Fibroblast of lung (primary cell): ENCODE measurements at regions not wholly inside any gene's neighbourhood (a gene's known extent, or its start where the extent isn't known, plus 50 kb on each side); places are given as distances from the start of the nearest gene placed in this dataset.

Experiments
- CTCF ChIP-seq, 2 donors: IDR thresholded peaks in 1 of 2; conservative IDR thresholded peaks in 1 of 2; 1 replicate in 1 of 2; 2 replicates in 1 of 2; pipeline ENCODE4 v1.5.1; 2011 to 2012; ENCODE audit warnings: low read length in 2 of 2, control low read depth in 1 of 2, inconsistent platforms in 1 of 2, low read depth in 1 of 2, mild to moderate bottlenecking in 1 of 2
- EZH2 ChIP-seq: IDR thresholded peaks from 2 replicates; pipeline ENCODE4 v1.5.1; 2012; ENCODE audit warnings: low read length, control low read depth, mild to moderate bottlenecking; ENCODE audit errors: missing control alignments

- no peak for TF ChIP-seq CTCF (conservative IDR thresholded peaks at IDR 0.05 in 1 of 2, IDR thresholded peaks at IDR 0.05 in 1 of 2; ENCODE audit: low read depth in 1 of 2, low read length in 2 of 2)
- no peak for TF ChIP-seq EZH2
Measured at GRCh38 chr3:24608701-24609390, 114.2 kb upstream of the THRB start.
